HepG2 (cell line): ENCODE measurements at regions not wholly inside any gene's neighbourhood (a gene's known extent, or its start where the extent isn't known, plus 50 kb on each side); places are given as distances from the start of the nearest gene placed in this dataset.

Experiments used
- ATAC-seq: fragments of 200-7000 bp; cut with Tn5 transposase; 3 replicates; pipeline ENCODE4 v1.9.1; 2020; ENCODE audit warnings: mild to moderate bottlenecking, moderate library complexity
- BruUV-seq: library from RNA; stranded (reverse); fragments of 400-500 nt; replicated peaks from 2 replicates; lab custom pipeline; 2021; lab: Mats Ljungman, UMichigan
- CTCF ChIA-PET: fragments of 300-600 bp; formaldehyde crosslinking; extraction: SDS; loops from one replicate; lab custom pipeline; 2021; ENCODE audit warnings: low total read pairs, inconsistent platforms, low intra/inter-chr PET ratio; lab: Yijun Ruan, JAX
- POLR2A ChIA-PET: fragments of 350-600 bp; sonication (Branson Sonifier 250); formaldehyde crosslinking; loops from one replicate; lab custom pipeline; 2020; ENCODE audit warnings: antibody characterized with exemption, inconsistent platforms; lab: Yijun Ruan, JAX
- DNase-seq: peaks from one replicate; pipeline ENCODE4 v3.0.0-alpha.2; 2015; ENCODE audit warnings: low spot score
- FAIRE-seq: peaks from 3 replicates; lab custom pipeline; 2011; peaks lifted over from hg19 to GRCh38; lab: Jason Lieb, UNC
- H2AFZ ChIP-seq: one replicate; pipeline ENCODE4 v1.6.1; 2011; ENCODE audit warnings: low read length, inconsistent platforms
- H3K27ac ChIP-seq: fragments of 300-600 bp; 3 replicates; pipeline ENCODE4 v1.8.0; 2011; ENCODE audit warnings: mixed run types, mild to moderate bottlenecking, mixed read lengths, low read length, inconsistent platforms; ENCODE audit not compliant: insufficient read depth; ENCODE audit errors: extremely low read length
- H3K27me3 ChIP-seq, 2 experiments: fragments of 200-600 bp in 1 of 2; 2 replicates in 1 of 2; 3 replicates in 1 of 2; pipeline versions ENCODE4 v1.6.0 to v1.8.0; 2011; ENCODE audit warnings: low read length in 2 of 2, mild to moderate bottlenecking in 2 of 2, moderate library complexity in 2 of 2, inconsistent platforms in 1 of 2; ENCODE audit not compliant: insufficient read depth in 2 of 2, control insufficient read depth in 1 of 2
- H3K36me3 ChIP-seq, 2 experiments: fragments of 200-600 bp in 1 of 2; replicated peaks in 1 of 2; 2 replicates in 1 of 2; 3 replicates in 1 of 2; pipeline versions ENCODE4 v1.5.1 to v1.8.0; 2011; ENCODE audit warnings: low read length in 2 of 2, inconsistent platforms in 1 of 2; ENCODE audit not compliant: insufficient read depth in 2 of 2, control insufficient read depth in 1 of 2
- H3K4me1 ChIP-seq: 2 replicates; pipeline ENCODE4 v1.5.1; 2012; ENCODE audit warnings: low read length, inconsistent platforms; ENCODE audit not compliant: insufficient read depth
- H3K4me2 ChIP-seq: 2 replicates; pipeline ENCODE4 v1.6.0; 2011; ENCODE audit warnings: low read depth, low read length, inconsistent platforms
- H3K4me3 ChIP-seq, 3 experiments: fragments of 200-600 bp in 1 of 3; sonication (generic), shearing (Covaris generic) in 1 of 3; replicated peaks in 1 of 3; 2 replicates each; pipeline ENCODE4 v1.5.1; 2011 to 2016; ENCODE audit warnings: low read length in 3 of 3, inconsistent platforms in 2 of 3, low read depth in 2 of 3, mild to moderate bottlenecking in 2 of 3, control low read depth in 1 of 3, mixed read lengths in 1 of 3; ENCODE audit not compliant: insufficient read depth in 1 of 3
- H3K79me2 ChIP-seq: one replicate; pipeline ENCODE4 v1.6.1; 2011; ENCODE audit warnings: low read length, inconsistent platforms; ENCODE audit not compliant: insufficient read depth
- H3K9ac ChIP-seq: 2 replicates; pipeline ENCODE4 v1.6.0; 2011; ENCODE audit warnings: mild to moderate bottlenecking, low read depth, low read length, inconsistent platforms; ENCODE audit not compliant: insufficient read depth
- H3K9me3 ChIP-seq: 2 replicates; pipeline ENCODE4 v1.5.1; 2012; ENCODE audit warnings: mild to moderate bottlenecking, low read length
- H4K20me1 ChIP-seq: 2 replicates; pipeline ENCODE4 v1.6.0; 2011; ENCODE audit warnings: inconsistent platforms, mild to moderate bottlenecking, low read length, moderate library complexity; ENCODE audit not compliant: insufficient read depth
- ARNTL ChIP-seq: sonication (generic); formaldehyde crosslinking; IDR thresholded peaks from 2 replicates; pipeline ENCODE4 v1.4.0; 2020; ENCODE audit warnings: mild to moderate bottlenecking, missing genetic modification reagents
- BRCA1 ChIP-seq: sonication (generic); formaldehyde crosslinking; IDR thresholded peaks from 2 replicates; pipeline ENCODE4 v1.4.0; 2020; ENCODE audit warnings: missing genetic modification reagents
- DDIT3 ChIP-seq: sonication (generic); formaldehyde crosslinking; IDR thresholded peaks from 2 replicates; pipeline ENCODE4 v1.4.0; 2020; ENCODE audit warnings: mild to moderate bottlenecking, missing genetic modification reagents
- KDM5B ChIP-seq: sonication (generic); formaldehyde crosslinking; IDR thresholded peaks from 2 replicates; pipeline ENCODE4 v1.4.0; 2020; ENCODE audit warnings: missing genetic modification reagents, mild to moderate bottlenecking, borderline replicate concordance
- MTERF4 ChIP-seq: sonication (generic); formaldehyde crosslinking; IDR thresholded peaks from 2 replicates; pipeline ENCODE4 v1.8.0; 2023; ENCODE audit warnings: mild to moderate bottlenecking, missing genetic modification reagents
- MTF2 ChIP-seq: sonication (generic); formaldehyde crosslinking; IDR thresholded peaks from 2 replicates; pipeline ENCODE4 v1.5.0; 2020; ENCODE audit warnings: missing genetic modification reagents, borderline replicate concordance
- PHF8 ChIP-seq: sonication (generic); formaldehyde crosslinking; IDR thresholded peaks from 2 replicates; pipeline ENCODE4 v1.5.0; 2020; ENCODE audit warnings: missing genetic modification reagents
- PPARG ChIP-seq: conservative IDR thresholded peaks from 2 replicates; pipeline ENCODE4 v1.6.1; 2016; ENCODE audit warnings: missing biosample characterization, missing genetic modification reagents
- SSRP1 ChIP-seq: IDR thresholded peaks from 2 replicates; pipeline ENCODE4 v1.6.1; 2016; ENCODE audit warnings: control low read depth
- TAF1 ChIP-seq: sonication (generic); formaldehyde crosslinking; IDR thresholded peaks from 2 replicates; pipeline ENCODE4 v1.4.0; 2020; ENCODE audit warnings: missing genetic modification reagents
- ZFP36 ChIP-seq: fragments of 150-350 bp; IDR thresholded peaks from 2 replicates; pipeline ENCODE4 v1.6.1; 2018; ENCODE audit warnings: borderline replicate concordance, low read length, low read depth; ENCODE audit not compliant: partially characterized antibody
- ZNF180 ChIP-seq: sonication (generic); formaldehyde crosslinking; IDR thresholded peaks from 2 replicates; pipeline ENCODE4 v1.4.0; 2020; ENCODE audit warnings: low read depth, missing genetic modification reagents, borderline replicate concordance
- ZNF660 ChIP-seq: sonication (generic); formaldehyde crosslinking; IDR thresholded peaks from 2 replicates; pipeline ENCODE4 v1.5.1; 2020; ENCODE audit warnings: mild to moderate bottlenecking, low read depth, missing genetic modification reagents, borderline replicate concordance
- ZNF7 ChIP-seq: IDR thresholded peaks from 2 replicates; pipeline ENCODE4 v1.6.1; 2016; ENCODE audit warnings: missing biosample characterization, missing genetic modification reagents
- ZNF766 ChIP-seq: sonication (generic); formaldehyde crosslinking; IDR thresholded peaks from 2 replicates; pipeline ENCODE4 v1.5.0; 2020; ENCODE audit warnings: missing genetic modification reagents, borderline replicate concordance
- ZNF792 ChIP-seq: IDR thresholded peaks from 2 replicates; pipeline ENCODE4 v1.6.1; 2016
- ZZZ3 ChIP-seq: sonication (generic); formaldehyde crosslinking; IDR thresholded peaks from 2 replicates; pipeline ENCODE4 v1.4.0; 2020; ENCODE audit warnings: missing genetic modification reagents, mild to moderate bottlenecking, borderline replicate concordance
- WGBS: methylation state at CpG from one replicate; pipeline ENCODE4 v1.1.6; 2017; ENCODE audit warnings: low lambda C conversion rate; 5-methylcytosine and 5-hydroxymethylcytosine counted together
- in situ Hi-C: cut with HindIII; loops from 2 replicates; pipeline ENCODE4 v1.10.0; 2017; ENCODE audit warnings: low pct_unique_long_range_greater_than_20kb; ENCODE audit not compliant: extremely low pct_ligation_motif_present
- intact Hi-C: fragments of 100-400 bp; cut with micrococcal nuclease; formaldehyde crosslinking; loops from one replicate; pipeline ENCODE4 v1.10.0; 2022; ENCODE audit not compliant: unreplicated experiment

DNA sequence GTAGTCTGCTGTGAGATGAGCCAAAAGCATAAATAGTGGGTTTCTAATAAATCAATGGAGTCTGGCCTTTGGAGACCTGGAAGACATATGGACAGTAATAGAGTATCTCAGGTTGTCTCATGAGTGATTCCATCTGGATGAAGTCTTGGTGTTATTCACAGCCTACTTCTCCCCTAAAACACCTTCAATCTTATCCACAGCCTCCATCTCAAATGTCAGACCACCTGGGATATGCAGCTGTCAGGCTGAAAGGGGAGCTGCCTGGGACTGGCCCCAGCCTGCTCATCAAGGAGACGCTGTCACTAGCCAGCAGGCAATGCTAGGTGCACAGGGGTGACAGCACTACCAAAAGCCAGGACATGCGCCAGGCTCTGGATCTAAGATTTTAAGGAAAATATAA, 684.0 kb upstream of the ZEB2 start:
- H3K36me3 ChIP-seq, result no peaks in the 10 kb centered on the region
- H3K9ac ChIP-seq, result no peak overlapping the region
- no peaks in the 10 kb centered on the region for H3K4me1 ChIP-seq
- in situ Hi-C loops (no loop called here), intact Hi-C loops (no loop called here)
- no peaks in the 10 kb centered on the region for H3K79me2 ChIP-seq
- POLR2A ChIA-PET, result no interaction called here
- no peak for ATAC-seq
- WGBS, result 17% methylated on average over 2 of the region's 2 CpGs
- BruUV-seq, result no TSS peak
- no peaks in the 10 kb centered on the region for H3K27me3 ChIP-seq
- TF ChIP-seq DDIT3 (no peak), ARNTL (CRISPR knock-in tag) (no peak), TAF1 (no peak), ZFP36 (no peak), ZZZ3 (CRISPR knock-in tag) (no peak), MTF2 (CRISPR knock-in tag) (no peak), ZNF7 (no peak)
- H3K9me3 ChIP-seq, result no peaks in the 10 kb centered on the region
- no peaks in the 10 kb centered on the region for H4K20me1 ChIP-seq
- CTCF ChIA-PET, result no interaction called here
- no peak overlapping the region for H3K4me3 ChIP-seq
- no peak overlapping the region for H3K4me2 ChIP-seq
- no peak for FAIRE-seq
- no peak overlapping the region for H2AFZ ChIP-seq
- no peak overlapping the region for H3K27ac ChIP-seq
- no peak for DNase-seq

DNA sequence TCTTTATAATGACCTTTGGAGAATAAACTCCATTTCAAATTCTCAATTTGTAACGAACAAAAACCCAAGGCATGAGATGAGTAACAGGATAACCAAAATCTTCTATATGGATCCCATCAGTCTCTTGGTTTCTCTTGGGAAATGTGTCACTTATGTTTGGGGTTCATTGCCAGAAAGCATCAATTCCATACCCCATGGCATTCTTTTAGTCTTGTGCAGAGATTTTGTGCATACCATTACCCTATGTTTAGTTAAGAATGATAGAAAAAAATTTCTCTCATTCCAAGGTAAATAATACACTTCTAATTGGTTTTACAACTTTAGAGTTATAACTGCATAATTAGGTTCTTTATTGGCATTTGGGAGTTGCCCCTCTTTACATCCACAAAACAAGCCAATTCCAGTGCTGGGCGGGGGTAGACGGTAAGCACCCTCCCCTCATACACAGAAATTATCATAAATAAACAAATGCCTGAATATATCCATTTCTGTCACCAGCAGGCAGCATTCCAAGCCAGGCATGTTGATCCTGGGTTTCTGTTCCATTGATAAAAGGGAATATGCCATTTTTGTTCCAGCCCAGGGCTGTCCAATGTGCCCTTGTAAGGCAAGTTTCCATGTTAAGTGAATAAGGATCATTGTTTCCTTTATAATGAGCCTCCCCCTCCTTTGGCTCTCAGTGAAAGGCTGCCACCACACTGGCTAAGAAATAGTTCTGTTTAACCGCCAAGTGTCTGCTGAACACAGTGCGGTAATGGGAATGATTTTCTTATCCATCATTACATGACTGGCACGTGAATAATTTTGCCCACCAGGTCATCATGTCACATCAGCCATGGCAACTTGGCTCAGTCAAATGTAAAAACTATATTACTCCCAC, 680.1 kb upstream of the ZEB2 start:
- DNase-seq (no peak), ATAC-seq (no peak), FAIRE-seq (no peak)
- Histone ChIP-seq H3K27ac (no peak overlapping the region), H3K27me3 (no peaks in the 10 kb centered on the region), H3K9ac (no peak overlapping the region), H3K9me3 (no peaks in the 10 kb centered on the region), H3K4me3 (no peak overlapping the region), H3K36me3 (no peaks in the 10 kb centered on the region), H4K20me1 (no peaks in the 10 kb centered on the region), H3K79me2 (no peaks in the 10 kb centered on the region), H2AFZ (no peak overlapping the region), H3K4me1 (no peaks in the 10 kb centered on the region), H3K4me2 (no peak overlapping the region)
- in situ Hi-C loops (no loop called here), intact Hi-C loops (no loop called here)
- no peak for TF ChIP-seq PPARG (CRISPR knock-in tag)
- TF ChIP-seq ZNF660, result no peak
- no peak for TF ChIP-seq BRCA1 (CRISPR knock-in tag)
- TF ChIP-seq PHF8 (CRISPR knock-in tag), result no peak
- no peak for TF ChIP-seq ZNF180
- no peak for TF ChIP-seq SSRP1
- no peak for TF ChIP-seq KDM5B (CRISPR knock-in tag)
- TF ChIP-seq ZNF766 (CRISPR knock-in tag), result no peak
- no peak for TF ChIP-seq MTERF4 (CRISPR knock-in tag)
- TF ChIP-seq ZNF792, result no peak
- 15% methylated on average over 6 of the region's 6 CpGs for WGBS
- ChIA-PET CTCF (no interaction called here), POLR2A (no interaction called here)
- BruUV-seq, result no TSS peak
